GM18867 (cell line): ENCODE measurements at regions not wholly inside any gene's neighbourhood (a gene's known extent, or its start where the extent isn't known, plus 50 kb on each side); places are given as distances from the start of the nearest gene placed in this dataset.
A peak's percentile ranks its signal among the peaks of the same experiment; 100 is the strongest.

Experiments
- ATAC-seq: cut with Tn5 transposase; IDR thresholded peaks from one replicate; pipeline ENCODE4 v1.9.1; 2021; ENCODE audit warnings: mild to moderate bottlenecking, moderate library complexity; ENCODE audit not compliant: unreplicated experiment

DNA sequence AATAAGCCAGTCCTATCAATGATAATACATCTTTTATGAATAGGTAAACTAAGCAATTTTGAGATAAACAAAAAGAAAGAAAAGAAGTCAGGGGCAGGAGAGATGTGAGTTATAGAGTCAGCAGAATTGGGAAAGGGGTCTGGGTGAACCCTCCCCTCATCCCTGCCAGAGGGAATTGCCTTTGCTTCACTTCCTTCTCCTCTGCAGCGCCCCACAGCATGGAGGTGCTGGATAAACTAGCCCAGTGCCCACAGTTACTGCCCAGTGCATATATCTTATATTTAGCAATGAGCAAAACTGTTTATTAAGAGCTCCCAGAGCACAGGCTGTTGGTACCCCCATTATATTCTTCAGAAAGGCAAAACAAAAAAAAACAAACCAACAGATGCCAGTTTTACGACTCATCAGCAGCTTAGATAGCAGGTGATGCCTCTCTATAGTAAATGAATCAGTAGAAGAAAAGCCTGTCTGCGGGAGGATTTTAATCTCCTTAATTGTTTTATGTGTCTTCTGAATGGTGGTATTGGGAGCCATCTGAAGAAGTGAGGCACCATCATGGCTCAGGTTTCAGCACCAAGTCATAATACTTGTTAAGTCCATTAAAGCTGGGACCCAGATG, 419.2 kb downstream of the EPM2A start:
- no peak for ATAC-seq

DNA sequence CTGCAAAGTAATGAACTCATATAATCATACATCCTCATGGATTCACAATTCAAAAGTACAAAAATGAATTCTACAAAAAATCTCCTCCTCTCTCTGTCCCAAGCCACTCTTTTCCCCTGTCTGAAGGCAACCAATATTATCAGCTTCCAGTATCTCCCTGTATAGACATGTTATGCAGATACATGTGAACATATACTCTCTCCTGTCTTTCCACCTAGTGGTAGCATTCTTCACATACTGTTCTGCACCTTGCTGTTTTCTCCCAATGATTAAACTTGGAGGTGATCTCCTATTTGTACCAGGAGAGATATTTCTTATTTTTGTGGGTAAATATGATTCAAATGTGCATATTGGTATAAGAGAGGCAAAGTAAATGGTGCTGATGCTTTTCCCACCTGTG, 416.4 kb downstream of the EPM2A start:
- ATAC-seq = no peak

DNA sequence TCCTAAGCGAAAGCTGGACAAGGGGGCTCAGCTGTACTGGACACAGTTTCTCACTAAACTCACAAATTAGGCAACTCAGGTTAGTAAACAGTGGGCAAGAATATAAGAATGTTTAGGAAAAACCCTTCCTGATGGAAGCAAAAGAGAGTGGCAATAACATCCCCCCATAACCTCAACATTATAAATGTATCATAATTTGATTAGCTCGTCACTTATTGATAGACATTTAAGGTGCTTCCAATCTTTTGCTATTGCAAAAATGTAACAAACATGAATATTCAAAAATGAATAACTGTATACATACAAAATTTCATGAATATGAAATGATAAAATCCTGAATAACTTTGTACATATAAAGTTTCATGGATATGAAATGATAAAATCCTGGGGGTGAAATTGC, 415.7 kb downstream of the EPM2A start:
- ATAC-seq = no peak

DNA sequence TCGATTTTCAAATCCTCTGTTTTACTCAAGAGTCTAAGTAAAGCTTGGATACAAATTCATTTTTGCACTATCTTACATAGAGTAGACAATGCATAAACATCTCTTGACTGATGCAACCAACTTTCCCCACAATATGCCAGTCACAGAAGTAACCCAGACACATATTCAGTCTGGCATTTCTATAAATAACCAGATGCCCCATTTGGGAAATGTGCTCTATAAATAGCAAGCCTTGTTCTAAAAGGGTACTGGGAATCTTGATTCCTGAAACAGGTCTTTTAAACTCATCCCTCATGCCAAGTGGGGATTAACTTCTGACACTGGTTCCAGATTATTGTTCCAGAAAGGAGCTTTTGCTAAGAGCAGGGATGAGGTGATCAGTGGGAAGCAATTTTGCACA, 411.7 kb downstream of the EPM2A start:
- ATAC-seq = no peak

DNA sequence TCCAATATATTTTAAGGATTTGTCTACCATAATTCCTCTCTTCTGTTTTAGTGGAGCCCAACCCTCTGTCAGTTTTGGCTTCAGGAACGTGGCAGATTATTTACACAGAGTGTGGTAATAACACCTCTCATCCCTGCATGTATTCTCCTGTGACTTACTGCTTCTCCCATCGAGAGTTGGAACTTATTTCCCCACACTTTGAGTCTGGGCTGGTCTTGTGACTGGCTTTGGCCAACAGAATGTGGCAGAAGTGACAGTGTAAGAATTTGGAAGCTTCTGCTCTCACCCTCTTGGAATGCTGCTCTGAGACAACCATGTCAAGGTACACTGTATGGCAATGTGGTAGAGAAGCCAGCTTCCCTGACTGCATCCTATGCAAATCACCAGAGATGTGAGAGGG, 407.7 kb downstream of the EPM2A start:
- ATAC-seq = no peak

DNA sequence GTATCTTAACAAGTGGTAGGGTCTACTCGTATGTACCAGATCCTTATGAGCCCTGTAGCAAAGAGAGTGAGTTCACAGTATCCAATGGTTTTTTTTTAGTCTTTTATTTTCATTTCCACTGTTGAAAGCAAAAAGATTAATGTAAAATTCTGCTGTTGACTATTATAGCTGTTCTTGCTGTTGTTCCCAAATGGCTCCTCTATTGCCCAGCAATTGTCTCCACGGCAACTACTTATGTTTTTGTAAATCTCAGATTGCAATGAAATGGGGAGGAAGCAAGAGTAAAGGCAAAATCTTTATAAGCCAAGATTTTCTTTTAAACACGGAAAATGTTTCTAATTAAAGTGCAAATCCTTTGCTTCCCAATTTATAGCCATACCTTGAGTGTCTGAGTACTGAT, 406.1 kb downstream of the EPM2A start:
- no peak for ATAC-seq

DNA sequence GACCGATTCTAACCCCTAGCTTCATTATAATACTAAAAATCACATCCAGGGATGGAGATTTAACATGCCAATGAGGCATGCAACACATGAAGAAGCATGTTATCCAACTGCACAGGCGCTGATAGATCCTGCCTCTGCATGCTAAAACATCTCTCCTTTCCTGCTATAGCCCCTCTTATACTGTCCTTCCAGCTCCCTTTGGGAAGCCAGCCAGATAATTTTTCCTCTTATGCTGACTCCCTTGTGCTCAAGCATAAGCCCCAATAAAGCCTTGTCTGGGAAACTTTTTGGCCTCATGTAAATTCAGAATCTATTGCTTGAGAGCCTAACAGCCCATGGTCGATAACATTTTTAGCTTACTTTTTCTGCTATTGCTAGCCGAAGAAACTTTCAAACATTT, 404.3 kb downstream of the EPM2A start:
- ATAC-seq = no peak

DNA sequence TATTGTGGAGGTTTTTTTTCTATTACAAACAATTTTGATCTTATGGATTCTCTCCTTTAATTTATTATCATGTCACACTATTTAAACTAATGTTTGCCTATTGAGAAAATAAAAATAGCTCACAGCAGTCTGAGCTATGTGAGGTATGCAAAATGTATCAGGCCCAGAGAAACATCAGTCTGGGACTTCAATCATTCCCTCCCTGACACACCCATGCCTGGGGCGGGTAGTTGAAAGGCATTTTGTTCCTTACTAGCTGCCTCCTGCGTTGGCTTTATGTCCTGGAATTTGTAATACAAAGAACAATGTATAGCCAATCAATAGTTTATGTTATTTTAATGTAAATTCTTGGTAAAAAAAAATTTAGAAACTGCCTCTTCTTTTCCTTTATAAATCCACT, 403.3 kb downstream of the EPM2A start:
- ATAC-seq = no peak

DNA sequence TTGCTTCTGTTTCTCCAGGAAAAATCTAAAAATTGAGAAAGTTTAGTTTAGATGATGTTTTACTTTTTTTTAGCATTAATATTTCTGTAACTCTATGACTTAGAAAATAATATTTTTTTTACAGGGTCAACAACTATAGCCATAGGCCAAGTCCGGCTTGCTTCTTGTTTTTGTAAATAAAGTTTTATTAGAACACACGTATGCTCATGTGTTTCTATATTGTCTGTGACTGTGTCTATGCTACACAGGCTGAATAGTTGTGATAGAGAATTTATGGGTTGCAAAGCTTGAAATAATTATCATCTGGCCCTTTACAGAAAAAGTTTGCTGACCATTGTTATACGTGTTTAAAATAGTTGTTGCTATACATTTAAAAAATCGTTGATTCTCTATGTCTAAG, 399.2 kb downstream of the EPM2A start:
- no peak for ATAC-seq

DNA sequence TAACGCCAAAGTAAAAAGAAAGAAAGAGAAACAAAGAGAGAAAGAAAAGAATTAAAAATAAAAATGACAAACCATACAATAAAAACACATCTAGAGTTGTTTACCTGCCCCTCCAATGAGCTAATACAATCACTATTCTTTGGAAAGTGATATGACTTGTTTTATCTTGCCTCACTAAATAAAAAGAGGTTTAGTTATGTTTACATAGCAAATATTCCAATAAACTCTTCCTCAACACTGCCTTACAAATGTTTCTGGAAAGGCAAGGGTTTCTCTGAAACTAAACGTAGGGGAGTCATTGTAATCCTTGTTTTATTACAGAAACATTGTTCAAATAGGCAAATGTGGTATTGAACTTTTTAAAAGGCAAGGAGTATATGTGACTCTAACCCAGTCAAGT, 396.2 kb downstream of the EPM2A start:
- no peak for ATAC-seq

DNA sequence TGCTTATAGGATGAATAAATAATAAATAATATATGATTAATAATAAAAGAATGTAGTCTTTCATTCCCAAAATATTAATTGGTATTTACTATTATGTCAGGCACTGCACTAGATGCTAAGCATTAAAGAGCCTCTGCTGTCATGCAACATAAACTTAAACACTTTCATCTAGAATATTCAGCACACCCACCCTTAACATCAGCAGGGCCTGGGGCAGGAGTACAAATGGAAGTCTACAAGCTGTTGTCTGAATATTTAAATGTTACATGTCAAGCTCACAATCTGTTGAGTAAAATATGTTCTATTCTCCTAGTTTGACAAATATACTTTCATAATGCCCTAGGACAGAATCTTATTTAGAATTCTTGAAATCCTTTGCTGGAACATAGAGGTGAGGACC, 395.1 kb downstream of the EPM2A start:
- no peak for ATAC-seq

DNA sequence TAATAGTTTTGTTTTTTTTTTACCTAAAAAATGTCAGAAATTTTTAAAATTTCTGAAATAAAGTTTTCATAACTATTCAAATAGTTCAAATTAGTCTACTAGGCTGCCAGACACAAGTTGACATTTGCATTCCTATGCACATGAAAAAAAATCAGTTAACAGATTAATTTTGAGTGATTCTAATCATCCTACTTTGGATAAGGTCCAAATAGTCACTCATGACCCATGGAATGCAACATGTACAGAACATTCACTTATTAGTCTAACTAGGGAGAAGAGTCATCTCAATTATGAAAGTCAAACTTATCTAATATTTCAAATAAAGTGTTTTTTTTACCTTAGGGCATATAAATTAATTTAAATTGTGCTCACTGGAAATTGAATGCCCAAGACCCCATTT, 390.2 kb downstream of the EPM2A start:
- no peak for ATAC-seq

DNA sequence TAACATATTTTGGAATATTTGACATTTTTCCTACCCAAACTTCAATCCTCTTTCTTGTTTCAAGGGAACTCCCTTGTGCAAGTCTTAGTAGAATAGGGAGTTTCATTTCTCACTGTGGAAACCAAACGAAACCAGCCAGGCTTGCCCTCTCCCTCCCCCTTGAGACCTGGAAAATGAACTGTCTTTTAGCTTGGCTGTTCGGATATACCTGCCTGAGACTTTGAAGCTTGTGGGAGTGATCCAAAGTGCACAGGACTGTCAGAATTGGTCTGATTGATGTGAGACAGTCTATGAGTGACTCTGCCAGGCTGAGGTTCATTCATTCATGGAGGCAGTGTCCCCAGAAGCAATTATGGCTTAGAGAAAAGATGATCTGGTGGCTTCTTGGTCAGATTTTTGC, 388.1 kb downstream of the EPM2A start:
- no peak for ATAC-seq

DNA sequence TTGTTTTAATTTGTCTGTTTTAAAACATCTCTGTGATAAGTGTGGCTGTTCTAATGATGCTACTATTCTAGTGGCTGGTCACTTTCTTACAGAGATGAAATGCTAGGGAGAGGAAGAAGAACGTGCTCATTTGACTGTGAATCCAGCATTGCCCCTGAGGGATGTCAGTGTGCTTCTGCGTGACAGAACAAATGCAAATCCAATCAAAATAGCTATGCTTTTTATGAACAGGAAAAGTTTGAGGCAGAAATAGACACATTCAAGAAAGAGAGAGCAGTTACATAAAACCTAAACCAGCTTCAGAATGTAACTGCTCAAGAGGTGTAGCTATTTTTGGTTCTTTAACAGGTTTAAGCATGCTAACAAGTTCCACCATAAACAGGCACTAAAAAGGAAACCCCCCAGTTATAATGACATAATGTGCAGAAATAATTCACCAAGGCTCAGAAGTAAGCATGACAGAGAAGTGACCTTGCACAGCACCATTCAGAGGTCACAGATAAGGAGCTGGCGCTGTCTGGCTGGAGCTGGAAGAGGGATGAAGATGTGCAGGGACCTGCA, 385.3 kb downstream of the EPM2A start:
- ATAC-seq = peak; percentile 84

DNA sequence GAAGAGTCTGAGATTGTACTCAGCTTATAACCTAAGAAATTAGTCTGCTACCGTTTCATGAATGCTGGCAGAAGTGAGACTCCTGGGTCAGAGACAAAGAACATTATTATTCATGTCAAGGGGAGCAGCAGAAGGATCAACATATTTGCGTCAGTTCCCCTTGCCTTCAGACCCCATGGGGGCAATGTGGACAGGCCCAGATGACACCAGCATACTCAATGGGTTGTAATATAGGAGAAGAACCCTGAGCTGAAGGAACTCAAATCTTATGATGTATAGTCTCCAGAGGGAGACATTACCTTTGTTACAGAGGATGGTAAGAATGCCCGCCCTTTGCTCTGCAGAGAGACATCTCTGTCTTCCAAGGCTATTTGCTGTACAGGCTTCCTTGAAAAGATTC, 384.4 kb downstream of the EPM2A start:
- no peak for ATAC-seq

DNA sequence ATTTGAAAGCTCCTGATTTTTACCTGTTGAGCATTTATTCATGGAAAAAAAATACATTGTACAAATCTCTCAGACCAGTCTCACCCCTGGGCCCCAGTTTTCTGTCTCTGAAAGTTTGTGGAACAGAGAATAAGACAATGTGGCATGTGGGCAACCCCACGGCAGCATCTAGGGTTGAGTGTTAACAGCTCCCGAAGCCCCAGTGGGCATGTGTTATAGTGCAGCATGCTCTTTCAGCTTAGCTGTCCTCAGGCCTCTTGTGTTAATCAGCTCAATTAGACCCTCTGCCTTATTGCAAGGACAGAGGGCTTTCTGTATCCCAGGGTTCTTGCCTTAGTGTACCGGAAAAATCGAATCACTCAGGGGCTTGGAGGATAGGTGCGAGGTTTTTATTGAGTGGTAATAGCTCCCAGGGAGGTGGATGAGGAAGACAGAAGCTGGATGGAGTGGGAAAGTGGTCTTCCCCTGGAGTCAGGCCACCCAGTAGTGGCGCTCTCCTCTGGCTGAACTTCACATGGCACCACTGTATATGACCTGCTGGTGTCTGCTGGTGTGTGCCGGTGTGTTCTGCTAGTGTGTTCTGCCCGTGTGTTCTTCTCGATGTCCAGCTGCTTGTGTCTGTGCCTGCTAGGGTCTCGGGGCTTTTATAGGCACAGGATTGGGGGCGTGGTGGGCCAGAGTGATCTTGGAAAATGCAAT, 382.8 kb downstream of the EPM2A start:
- no peak for ATAC-seq

DNA sequence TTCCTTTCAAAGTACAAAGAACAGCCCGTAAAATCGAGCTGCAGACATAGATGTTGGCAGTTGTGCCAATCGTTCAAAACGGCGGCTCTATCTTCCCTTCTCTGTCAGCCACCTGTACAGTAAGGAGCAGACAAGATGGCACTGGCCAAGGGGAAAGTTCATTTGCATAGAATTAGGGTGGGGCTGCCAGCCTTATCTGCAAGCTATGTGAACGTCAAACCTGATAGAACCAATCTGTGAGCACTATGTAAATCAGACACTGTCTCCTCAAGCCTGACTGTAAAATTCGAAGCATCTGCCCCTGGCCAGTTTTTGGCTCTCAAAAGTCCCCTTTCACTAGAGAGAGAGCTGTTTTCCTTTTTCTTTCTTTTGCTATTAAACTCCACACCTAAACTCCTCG, 374.5 kb downstream of the EPM2A start:
- ATAC-seq = no peak

DNA sequence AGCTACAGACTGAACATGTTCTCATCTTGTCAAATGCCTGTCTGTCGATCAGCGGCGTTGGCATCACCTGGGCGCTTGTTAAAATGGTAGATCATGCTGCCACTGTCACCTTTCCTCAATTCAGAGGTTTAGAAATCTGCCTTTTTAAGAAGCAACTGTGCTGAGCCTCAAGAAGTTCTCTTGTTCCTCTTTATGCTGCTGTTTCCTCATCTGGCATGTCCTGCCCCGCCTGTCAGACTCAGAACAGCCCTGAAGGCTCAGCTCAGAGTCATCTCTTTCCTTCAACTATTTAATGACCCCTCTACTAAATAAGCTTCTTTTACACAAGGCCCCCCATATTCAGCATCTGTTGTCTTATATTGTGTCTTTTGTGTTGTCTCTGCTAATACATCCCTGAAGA, 368.2 kb downstream of the EPM2A start:
- ATAC-seq = no peak

DNA sequence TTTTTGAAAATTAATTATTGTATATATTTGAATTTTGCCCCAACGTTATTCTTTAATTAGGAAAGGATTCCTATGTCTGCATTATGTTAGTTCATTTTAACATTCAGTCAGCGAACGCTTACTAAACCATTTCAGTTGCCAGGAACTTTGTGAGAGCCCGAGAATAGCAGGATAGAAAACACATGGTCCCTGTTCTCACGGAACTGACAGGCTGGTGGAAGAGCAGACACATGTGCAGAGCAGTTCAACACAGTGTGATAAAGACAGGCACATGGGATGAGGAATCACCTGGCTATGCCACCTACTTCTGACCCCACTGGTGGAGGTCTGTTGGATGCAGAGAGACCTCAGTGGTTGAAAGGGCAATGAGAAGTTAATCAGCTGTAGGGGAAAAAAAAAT, 367.2 kb downstream of the EPM2A start:
- no peak for ATAC-seq

DNA sequence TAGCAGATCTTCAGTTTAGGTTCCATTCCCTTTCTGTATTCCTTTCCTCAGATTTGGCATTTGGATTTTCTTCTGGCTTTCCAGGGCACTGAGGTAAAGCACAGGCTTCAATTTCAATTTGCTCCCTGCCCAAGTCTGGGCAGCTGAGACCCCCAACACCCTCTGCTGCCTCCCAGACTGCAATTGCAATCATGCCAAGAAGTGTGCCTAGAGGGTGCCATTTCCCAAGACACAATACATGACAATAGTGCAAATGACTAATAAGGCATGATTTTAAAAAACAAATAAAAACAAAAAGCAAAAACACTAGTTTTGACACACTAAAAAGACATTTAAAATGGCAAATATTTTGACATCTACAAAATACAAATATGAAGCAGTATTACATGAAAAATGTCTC, 364.8 kb downstream of the EPM2A start:
- no peak for ATAC-seq

DNA sequence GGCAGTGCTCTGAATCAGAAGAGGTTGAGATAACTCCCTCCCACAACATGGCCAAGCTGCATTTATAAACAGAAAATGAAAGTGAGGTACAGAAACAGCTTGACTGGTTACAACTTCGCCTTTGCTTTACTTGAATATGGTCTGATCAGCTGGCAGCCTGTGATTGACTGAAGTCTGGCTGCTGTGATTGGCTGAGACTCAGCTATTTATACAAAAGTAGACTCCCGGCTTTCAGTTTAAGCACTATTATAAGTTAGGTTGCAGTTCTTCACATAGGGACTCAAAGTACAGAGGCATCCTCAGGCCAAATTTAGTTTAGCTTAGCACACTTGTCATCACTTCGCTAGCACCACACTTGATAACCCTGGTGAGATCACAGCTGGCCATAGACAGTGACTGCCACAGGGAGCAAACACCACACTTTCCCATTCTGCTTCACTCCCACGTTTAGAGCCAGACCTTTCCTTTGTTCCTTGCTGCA, 362.6 kb downstream of the EPM2A start:
- ATAC-seq = peak; percentile 99

DNA sequence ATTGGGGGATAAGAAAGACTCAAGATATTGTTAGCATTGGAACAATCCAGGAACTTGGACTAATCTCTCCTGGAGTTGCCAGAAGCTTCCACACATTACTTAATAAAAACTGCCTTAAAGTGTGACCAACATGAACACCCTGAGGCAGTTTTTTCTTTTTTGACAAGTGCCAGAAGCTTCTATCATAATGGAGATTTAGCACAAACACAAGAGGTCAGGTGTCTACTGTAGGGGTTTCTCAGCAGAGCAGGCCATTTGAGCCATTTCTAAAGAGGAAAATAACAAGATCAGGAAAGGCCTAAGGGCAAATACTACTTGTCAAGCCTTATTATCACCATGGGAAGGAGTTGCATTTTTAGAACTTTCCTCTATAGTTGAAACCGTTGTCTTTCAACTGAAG, 361.5 kb downstream of the EPM2A start:
- ATAC-seq = no peak

DNA sequence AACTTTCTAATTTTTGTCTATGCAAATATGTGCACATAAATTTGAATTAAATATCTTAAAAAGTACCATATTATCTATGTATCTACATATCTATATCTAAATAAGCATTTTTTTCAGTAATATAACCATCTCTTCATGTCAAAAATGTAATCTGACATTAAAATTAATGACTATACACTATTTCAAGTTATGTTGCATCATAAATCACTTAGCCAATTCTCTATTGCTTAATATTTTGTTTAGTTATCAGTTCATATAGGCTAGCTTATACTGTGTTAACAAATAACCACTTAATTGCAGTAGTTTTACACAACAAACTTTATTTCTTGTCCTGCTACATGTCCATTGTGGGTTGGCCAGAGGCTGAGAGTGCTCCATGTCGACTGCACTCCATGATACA, 360.8 kb downstream of the EPM2A start:
- ATAC-seq = no peak
